ENCODE measurements at regions not wholly inside any gene's neighbourhood (a gene's known extent, or its start where the extent isn't known, plus 50 kb on each side); places are given as distances from the start of the nearest gene placed in this dataset.
"Not testable (repeated sequence)": the region's sequence is repeated elsewhere in the genome, so short reads cannot be mapped to it uniquely, and the experiment has no call there.

GRCh38 chr10:28127881-28128280, 129.0 kb upstream of the ODAD2 start:
- DNase-seq, result no peak

GRCh38 chr10:28125701-28126100, 126.8 kb upstream of the ODAD2 start:
- no peak for DNase-seq

- DNase-seq, result no peak
These were observed 121.9 kb upstream of the ODAD2 start for GRCh38 chr10:28120795-28121194.

GRCh38 chr10:28120043-28120749, 121.3 kb upstream of the ODAD2 start:
- no peak for DNase-seq

- DNase-seq, result no peak
These were observed 120.2 kb upstream of the ODAD2 start for GRCh38 chr10:28118985-28119628.

- DNase-seq, result no peak
These were observed 114.3 kb upstream of the ODAD2 start for GRCh38 chr10:28113202-28113601.

- no peak for DNase-seq
These were observed 112.8 kb upstream of the ODAD2 start for GRCh38 chr10:28111712-28112111.

GRCh38 chr10:28105561-28105960, 106.7 kb upstream of the ODAD2 start:
- DNase-seq, result no peak

GRCh38 chr10:28097633-28098032, 98.8 kb upstream of the ODAD2 start:
- no peak for DNase-seq

- DNase-seq, result no peak
These were observed 97.0 kb upstream of the ODAD2 start for GRCh38 chr10:28095791-28096378.

GRCh38 chr10:28094121-28094520, 95.2 kb upstream of the ODAD2 start:
- no peak for DNase-seq

GRCh38 chr10:28091913-28092312, 93.0 kb upstream of the ODAD2 start:
- no peak for DNase-seq

GRCh38 chr10:28090506-28090905, 91.6 kb upstream of the ODAD2 start:
- no peak for DNase-seq

- no peak for DNase-seq
These were observed 90.6 kb upstream of the ODAD2 start for GRCh38 chr10:28089467-28089866.

GRCh38 chr10:28087661-28088351, 88.9 kb upstream of the ODAD2 start:
- DNase-seq, result no peak

- not testable (repeated sequence) for DNase-seq
These were observed 86.9 kb upstream of the ODAD2 start for GRCh38 chr10:28085760-28086159.

GRCh38 chr10:28082885-28083284, 84.0 kb upstream of the ODAD2 start:
- DNase-seq, result no peak

- DNase-seq, result no peak
These were observed 83.4 kb upstream of the ODAD2 start for GRCh38 chr10:28082316-28082715.

GRCh38 chr10:28077889-28078288, 79.0 kb upstream of the ODAD2 start:
- no peak for DNase-seq

- DNase-seq, result no peak
These were observed 76.5 kb upstream of the ODAD2 start for GRCh38 chr10:28075424-28075823.

GRCh38 chr10:28072573-28072972, 73.7 kb upstream of the ODAD2 start:
- no peak for DNase-seq

GRCh38 chr10:28060031-28060607, 61.2 kb upstream of the ODAD2 start:
- DNase-seq, result no peak

- no peak for DNase-seq
These were observed 59.9 kb upstream of the ODAD2 start for GRCh38 chr10:28058746-28059145.

Data from NCI-H1105 (cell line).